ENCODE measurements at regions not wholly inside any gene's neighbourhood (a gene's known extent, or its start where the extent isn't known, plus 50 kb on each side); places are given as distances from the start of the nearest gene placed in this dataset.
"Not testable (repeated sequence)": the region's sequence is repeated elsewhere in the genome, so short reads cannot be mapped to it uniquely, and the experiment has no call there.

DNA sequence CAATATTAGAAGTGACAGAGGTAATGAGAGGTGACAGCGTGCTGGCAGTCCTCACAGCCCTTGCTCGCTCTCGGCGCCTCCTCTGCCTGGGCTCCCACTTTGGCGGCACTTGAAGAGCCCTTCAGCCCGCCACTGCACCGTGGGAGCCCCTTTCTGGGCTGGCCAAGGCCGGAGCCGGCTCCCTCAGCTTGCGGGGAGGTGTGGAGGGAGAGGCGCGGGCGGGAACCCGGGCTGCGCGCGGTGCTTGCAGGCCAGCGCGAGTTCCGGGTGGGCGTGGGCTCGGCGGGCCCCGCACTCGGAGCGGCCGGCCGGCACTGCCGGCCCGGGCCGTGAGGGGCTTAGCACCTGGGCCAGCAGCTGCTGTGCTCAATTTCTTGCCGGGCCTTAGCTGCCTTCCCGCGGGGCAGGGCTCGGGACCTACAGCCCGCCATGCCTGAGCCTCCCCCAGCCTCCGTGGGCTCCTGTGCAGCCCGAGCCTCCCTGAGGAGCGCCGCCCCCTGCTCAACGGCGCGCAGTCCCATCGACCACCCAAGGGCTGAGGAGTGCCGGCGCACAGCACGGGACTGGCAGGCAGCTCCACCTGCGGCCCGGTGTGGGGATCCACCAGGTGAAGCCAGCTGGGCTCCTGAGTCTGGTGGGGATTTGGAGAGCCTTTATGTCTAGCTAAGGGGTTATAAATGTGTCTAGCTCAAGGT lies 426.5 kb upstream of the RGS18 start:
- H2AK5ac ChIP-seq (ENCODE audit: low read length, severe bottlenecking); H2BK5ac ChIP-seq (ENCODE audit: low read depth, low read length, poor library complexity, severe bottlenecking); H3K27ac ChIP-seq (ENCODE audit: low read length, poor library complexity, severe bottlenecking); H2AFZ ChIP-seq (ENCODE audit: low read depth, low read length); H4K91ac ChIP-seq (ENCODE audit: low read length); H3K4me1 ChIP-seq (ENCODE audit: control insufficient read depth, insufficient read depth, low read depth, low read length); H2BK120ac ChIP-seq (ENCODE audit: low read depth, low read length); H3K4me3 ChIP-seq (ENCODE audit: insufficient read depth in 1 of 2, low read depth in 1 of 2, low read length in 2 of 2); H4K8ac ChIP-seq (ENCODE audit: low read length); DNase-seq; H3K18ac ChIP-seq (ENCODE audit: low read depth in 1 of 2, low read length in 2 of 2); H3K9ac ChIP-seq (ENCODE audit: low read length); H3K9me3 ChIP-seq (ENCODE audit: control insufficient read depth, low read length); H3K4ac ChIP-seq (ENCODE audit: low read depth in 1 of 2, low read length in 2 of 2); H3K36me3 ChIP-seq (ENCODE audit: control insufficient read depth in 1 of 2, insufficient read depth in 2 of 2, low read depth in 1 of 2, low read length in 2 of 2); H2BK15ac ChIP-seq (ENCODE audit: low read depth, poor library complexity, severe bottlenecking); H3K27me3 ChIP-seq (ENCODE audit: control insufficient read depth in 1 of 2, insufficient read depth in 1 of 2, low read length in 2 of 2); H3K4me2 ChIP-seq (ENCODE audit: low read length, poor library complexity, severe bottlenecking); H3K14ac ChIP-seq (ENCODE audit: low read length in 2 of 2); H3K79me1 ChIP-seq (replicated peaks; ENCODE audit: low read length, poor library complexity, severe bottlenecking); H2BK12ac ChIP-seq (ENCODE audit: low read length in 2 of 2); H3K23ac ChIP-seq (ENCODE audit: low read length in 2 of 2): not testable (repeated sequence)
- WGBS = 97% methylated on average over 37 of the region's 49 CpGs

DNA sequence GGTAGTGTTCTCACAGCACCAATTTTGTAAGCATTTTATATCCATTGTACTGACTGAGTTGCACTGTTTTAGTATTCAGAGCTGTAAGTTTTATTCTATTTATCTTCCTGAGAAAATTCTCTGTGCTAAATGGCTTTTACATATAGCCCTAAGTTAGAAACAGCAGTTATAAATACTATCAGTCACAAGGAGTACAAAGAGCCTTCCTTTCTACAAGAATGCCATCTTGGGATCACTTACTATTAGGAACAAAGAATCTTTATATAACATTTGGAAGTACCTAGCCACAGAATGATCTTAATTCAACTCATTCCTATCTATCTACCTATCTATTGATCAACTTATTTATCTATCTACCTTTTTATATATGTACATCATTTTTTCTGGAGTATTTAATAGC lies 423.9 kb upstream of the RGS18 start:
- Histone ChIP-seq H3K4me2 (ENCODE audit: low read length, poor library complexity, severe bottlenecking) (no peak overlapping the region), H3K79me1 (replicated peaks; ENCODE audit: low read length, poor library complexity, severe bottlenecking) (no peaks in the 10 kb centered on the region), H2BK12ac (ENCODE audit: low read length in 2 of 2) (no peak overlapping the region), H2BK120ac (ENCODE audit: low read depth, low read length) (no peak overlapping the region), H2AK5ac (ENCODE audit: low read length, severe bottlenecking) (no peak overlapping the region), H3K27ac (ENCODE audit: low read length, poor library complexity, severe bottlenecking) (no peak overlapping the region), H4K8ac (ENCODE audit: low read length) (no peak overlapping the region), H2BK15ac (ENCODE audit: low read depth, poor library complexity, severe bottlenecking) (no peak overlapping the region), H3K27me3 (ENCODE audit: control insufficient read depth in 1 of 2, insufficient read depth in 1 of 2, low read length in 2 of 2) (no peaks in the 10 kb centered on the region), H3K4me1 (ENCODE audit: control insufficient read depth, insufficient read depth, low read depth, low read length) (no peaks in the 10 kb centered on the region), H3K36me3 (ENCODE audit: control insufficient read depth in 1 of 2, insufficient read depth in 2 of 2, low read depth in 1 of 2, low read length in 2 of 2) (no peaks in the 10 kb centered on the region), H3K14ac (ENCODE audit: low read length in 2 of 2) (no peak overlapping the region), H2AFZ (ENCODE audit: low read depth, low read length) (no peak overlapping the region), H3K9me3 (ENCODE audit: control insufficient read depth, low read length) (no peaks in the 10 kb centered on the region), H3K18ac (ENCODE audit: low read depth in 1 of 2, low read length in 2 of 2) (no peak overlapping the region), H3K9ac (ENCODE audit: low read length) (no peak overlapping the region), H4K91ac (ENCODE audit: low read length) (no peak overlapping the region), H2BK5ac (ENCODE audit: low read depth, low read length, poor library complexity, severe bottlenecking) (no peak overlapping the region), H3K4ac (ENCODE audit: low read depth in 1 of 2, low read length in 2 of 2) (no peak overlapping the region), H3K23ac (ENCODE audit: low read length in 2 of 2) (no peak overlapping the region), H3K4me3 (ENCODE audit: insufficient read depth in 1 of 2, low read depth in 1 of 2, low read length in 2 of 2) (no peak overlapping the region)
- DNase-seq = no peak

DNA sequence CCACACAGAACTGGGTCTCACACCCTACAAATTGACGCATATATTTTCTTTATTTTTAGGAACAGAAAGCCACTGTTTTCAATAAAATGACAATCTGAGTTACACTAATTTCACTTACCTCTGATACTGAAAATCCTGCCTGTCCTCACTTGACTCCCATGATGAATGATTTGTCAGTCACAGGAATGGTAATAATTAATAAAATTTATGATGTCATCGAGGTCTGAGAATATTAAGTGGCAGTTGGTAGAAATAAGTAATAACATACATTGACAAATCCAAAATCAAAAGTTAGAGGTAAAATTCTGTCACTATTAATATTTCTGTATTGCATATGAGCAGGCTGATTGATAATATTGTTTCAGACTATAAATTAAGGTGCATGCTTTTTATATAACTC lies 418.7 kb upstream of the RGS18 start:
- H2AFZ ChIP-seq (ENCODE audit: low read depth, low read length) = no peak overlapping the region
- 100% methylated on average over 1 of the region's 2 CpGs for WGBS

DNA sequence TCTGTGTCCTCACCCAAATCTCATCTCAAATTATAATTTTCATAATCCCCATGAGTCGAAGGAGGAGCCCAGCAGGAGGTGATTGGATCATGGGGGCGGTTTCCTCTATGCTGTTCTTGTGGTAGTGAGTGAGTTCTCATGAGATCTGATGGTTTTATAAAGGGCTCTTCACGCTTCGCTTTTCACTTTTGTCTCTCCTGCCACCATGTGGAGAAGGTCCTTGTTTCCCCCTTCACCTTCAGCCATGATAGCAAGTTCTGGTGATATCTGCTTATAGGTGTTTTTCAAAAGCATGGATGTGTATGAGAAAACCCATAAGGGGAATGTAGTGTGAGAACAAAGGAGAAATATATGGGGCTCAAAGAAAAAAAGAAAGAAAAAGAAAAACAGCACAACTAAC lies 405.9 kb upstream of the RGS18 start:
- no peak overlapping the region for H3K4me3 ChIP-seq (ENCODE audit: insufficient read depth in 1 of 2, low read depth in 1 of 2, low read length in 2 of 2)
- no peak overlapping the region for H3K4me2 ChIP-seq (ENCODE audit: low read length, poor library complexity, severe bottlenecking)
- no peak overlapping the region for H3K27ac ChIP-seq (ENCODE audit: low read length, poor library complexity, severe bottlenecking)
- H4K8ac ChIP-seq (ENCODE audit: low read length) = no peak overlapping the region
- no peaks in the 10 kb centered on the region for H3K79me1 ChIP-seq (replicated peaks; ENCODE audit: low read length, poor library complexity, severe bottlenecking)
- no peak overlapping the region for H3K14ac ChIP-seq (ENCODE audit: low read length in 2 of 2)
- H3K9me3 ChIP-seq (ENCODE audit: control insufficient read depth, low read length) = no peaks in the 10 kb centered on the region
- no peak overlapping the region for H2BK12ac ChIP-seq (ENCODE audit: low read length in 2 of 2)
- no peaks in the 10 kb centered on the region for H3K27me3 ChIP-seq (ENCODE audit: control insufficient read depth in 1 of 2, insufficient read depth in 1 of 2, low read length in 2 of 2)
- H3K18ac ChIP-seq (ENCODE audit: low read depth in 1 of 2, low read length in 2 of 2) = no peak overlapping the region
- H3K23ac ChIP-seq (ENCODE audit: low read length in 2 of 2) = no peak overlapping the region
- no peak overlapping the region for H3K4ac ChIP-seq (ENCODE audit: low read depth in 1 of 2, low read length in 2 of 2)
- H3K36me3 ChIP-seq (ENCODE audit: control insufficient read depth in 1 of 2, insufficient read depth in 2 of 2, low read depth in 1 of 2, low read length in 2 of 2) = no peaks in the 10 kb centered on the region
- DNase-seq = no peak
- 83% methylated on average over 2 of the region's 4 CpGs for WGBS
- H4K91ac ChIP-seq (ENCODE audit: low read length) = no peak overlapping the region
- H2BK120ac ChIP-seq (ENCODE audit: low read depth, low read length) = no peak overlapping the region
- H3K4me1 ChIP-seq (ENCODE audit: control insufficient read depth, insufficient read depth, low read depth, low read length) = no peaks in the 10 kb centered on the region
- no peak overlapping the region for H2AK5ac ChIP-seq (ENCODE audit: low read length, severe bottlenecking)
- H2BK5ac ChIP-seq (ENCODE audit: low read depth, low read length, poor library complexity, severe bottlenecking) = no peak overlapping the region
- H2BK15ac ChIP-seq (ENCODE audit: low read depth, poor library complexity, severe bottlenecking) = no peak overlapping the region
- H3K9ac ChIP-seq (ENCODE audit: low read length) = no peak overlapping the region
- no peak overlapping the region for H2AFZ ChIP-seq (ENCODE audit: low read depth, low read length)

More for the DNA sequence above, 418.7 kb upstream of the RGS18 start:
- H3K23ac ChIP-seq (ENCODE audit: low read length in 2 of 2) = no peak overlapping the region
- H2BK12ac ChIP-seq (ENCODE audit: low read length in 2 of 2) = no peak overlapping the region
- no peaks in the 10 kb centered on the region for H3K4me1 ChIP-seq (ENCODE audit: control insufficient read depth, insufficient read depth, low read depth, low read length)
- no peaks in the 10 kb centered on the region for H3K79me1 ChIP-seq (replicated peaks; ENCODE audit: low read length, poor library complexity, severe bottlenecking)
- H3K9ac ChIP-seq (ENCODE audit: low read length) = no peak overlapping the region
- H3K4me3 ChIP-seq (ENCODE audit: insufficient read depth in 1 of 2, low read depth in 1 of 2, low read length in 2 of 2) = no peak overlapping the region
- no peak overlapping the region for H3K4ac ChIP-seq (ENCODE audit: low read depth in 1 of 2, low read length in 2 of 2)
- H2AK5ac ChIP-seq (ENCODE audit: low read length, severe bottlenecking) = no peak overlapping the region
- no peak overlapping the region for H4K8ac ChIP-seq (ENCODE audit: low read length)
- no peak overlapping the region for H2BK15ac ChIP-seq (ENCODE audit: low read depth, poor library complexity, severe bottlenecking)
- H3K14ac ChIP-seq (ENCODE audit: low read length in 2 of 2) = no peak overlapping the region
- H4K91ac ChIP-seq (ENCODE audit: low read length) = no peak overlapping the region
- no peaks in the 10 kb centered on the region for H3K27me3 ChIP-seq (ENCODE audit: control insufficient read depth in 1 of 2, insufficient read depth in 1 of 2, low read length in 2 of 2)
- no peak overlapping the region for H2BK5ac ChIP-seq (ENCODE audit: low read depth, low read length, poor library complexity, severe bottlenecking)
- H3K4me2 ChIP-seq (ENCODE audit: low read length, poor library complexity, severe bottlenecking) = no peak overlapping the region
- H3K27ac ChIP-seq (ENCODE audit: low read length, poor library complexity, severe bottlenecking) = no peak overlapping the region
- no peak overlapping the region for H3K18ac ChIP-seq (ENCODE audit: low read depth in 1 of 2, low read length in 2 of 2)
- H3K9me3 ChIP-seq (ENCODE audit: control insufficient read depth, low read length) = no peaks in the 10 kb centered on the region
- H3K36me3 ChIP-seq (ENCODE audit: control insufficient read depth in 1 of 2, insufficient read depth in 2 of 2, low read depth in 1 of 2, low read length in 2 of 2) = no peaks in the 10 kb centered on the region
- no peak overlapping the region for H2BK120ac ChIP-seq (ENCODE audit: low read depth, low read length)
- no peak for DNase-seq

All from mesenchymal stem cell (in vitro differentiated cells and primary cell).